SU-DHL-6 (cell line): ENCODE measurements at regions not wholly inside any gene's neighbourhood (a gene's known extent, or its start where the extent isn't known, plus 50 kb on each side); places are given as distances from the start of the nearest gene placed in this dataset.

Experiments
- CTCF ChIP-seq: fragments of 200-600 bp; sonication (generic); IDR thresholded peaks from one replicate; pipeline ENCODE4 v1.5.1; 2017; ENCODE audit warnings: antibody characterized with exemption, mild to moderate bottlenecking, low read length, moderate library complexity; ENCODE audit not compliant: insufficient read depth, poor library complexity, severe bottlenecking
- EZH2phosphoT487 ChIP-seq: fragments of 200-600 bp; sonication (generic), shearing (Covaris generic); conservative IDR thresholded peaks from 2 replicates; pipeline ENCODE4 v1.6.1; 2018; ENCODE audit warnings: mild to moderate bottlenecking, antibody characterized with exemption, low read length, moderate library complexity, mixed read lengths

- no peak for TF ChIP-seq EZH2phosphoT487
- TF ChIP-seq CTCF, result no peak
These were observed 713.7 kb downstream of the ADCYAP1 start for GRCh38 chr18:1618364-1618763.
